Esophagus muscularis mucosa (tissue), 4 donors: ENCODE measurements at regions not wholly inside any gene's neighbourhood (a gene's known extent, or its start where the extent isn't known, plus 50 kb on each side); places are given as distances from the start of the nearest gene placed in this dataset.

ENCODE experiments used
- EP300 ChIP-seq: sonication (generic); formaldehyde crosslinking; IDR thresholded peaks from one replicate; pipeline ENCODE4 v1.6.1; 2017; ENCODE audit warnings: antibody characterized with exemption
- POLR2A ChIP-seq: fragments of 450-650 bp; IDR thresholded peaks from one replicate; pipeline ENCODE4 v1.6.1; 2017; ENCODE audit warnings: antibody characterized with exemption, moderate library complexity, mild to moderate bottlenecking, low read depth
- POLR2AphosphoS5 ChIP-seq, 2 donors: sonication (generic); formaldehyde crosslinking; IDR thresholded peaks; one replicate each; pipeline ENCODE4 v1.6.1; 2017; ENCODE audit warnings: antibody characterized with exemption in 2 of 2
- TF ChIP-seq, protein P1 (sequence below), 3 experiments: fragments of 200-600 bp in 2 of 3; fragments of 450-650 bp in 1 of 3; sonication (generic) in 2 of 3; IDR thresholded peaks; one replicate each; pipeline ENCODE4 v1.5.1; 2017 to 2019; ENCODE audit warnings: antibody characterized with exemption in 3 of 3, mild to moderate bottlenecking in 2 of 3, moderate library complexity in 1 of 3

DNA sequence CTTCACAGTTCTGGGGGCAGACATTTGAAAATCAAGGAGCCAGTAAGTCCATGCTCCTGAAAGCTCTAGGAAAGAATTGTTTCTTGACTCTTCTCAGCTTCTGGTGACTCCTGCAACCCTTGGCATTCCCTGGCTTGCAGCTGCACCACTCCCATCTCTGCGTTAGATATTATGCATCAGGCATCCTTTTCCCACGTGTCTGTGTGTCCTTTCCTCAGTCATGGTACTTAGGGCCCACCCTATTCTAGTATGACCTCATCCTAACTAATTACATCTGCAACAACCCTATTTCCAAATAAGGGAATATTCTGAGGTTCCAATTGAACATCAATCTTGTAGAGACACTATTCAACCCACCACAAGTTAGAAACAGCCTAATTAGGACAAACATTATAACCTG is 931.7 kb upstream of the CHAC2 start:
- TF ChIP-seq POLR2A, result no peak
- TF ChIP-seq, protein P1, sequence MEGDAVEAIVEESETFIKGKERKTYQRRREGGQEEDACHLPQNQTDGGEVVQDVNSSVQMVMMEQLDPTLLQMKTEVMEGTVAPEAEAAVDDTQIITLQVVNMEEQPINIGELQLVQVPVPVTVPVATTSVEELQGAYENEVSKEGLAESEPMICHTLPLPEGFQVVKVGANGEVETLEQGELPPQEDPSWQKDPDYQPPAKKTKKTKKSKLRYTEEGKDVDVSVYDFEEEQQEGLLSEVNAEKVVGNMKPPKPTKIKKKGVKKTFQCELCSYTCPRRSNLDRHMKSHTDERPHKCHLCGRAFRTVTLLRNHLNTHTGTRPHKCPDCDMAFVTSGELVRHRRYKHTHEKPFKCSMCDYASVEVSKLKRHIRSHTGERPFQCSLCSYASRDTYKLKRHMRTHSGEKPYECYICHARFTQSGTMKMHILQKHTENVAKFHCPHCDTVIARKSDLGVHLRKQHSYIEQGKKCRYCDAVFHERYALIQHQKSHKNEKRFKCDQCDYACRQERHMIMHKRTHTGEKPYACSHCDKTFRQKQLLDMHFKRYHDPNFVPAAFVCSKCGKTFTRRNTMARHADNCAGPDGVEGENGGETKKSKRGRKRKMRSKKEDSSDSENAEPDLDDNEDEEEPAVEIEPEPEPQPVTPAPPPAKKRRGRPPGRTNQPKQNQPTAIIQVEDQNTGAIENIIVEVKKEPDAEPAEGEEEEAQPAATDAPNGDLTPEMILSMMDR (IDR thresholded peaks at IDR 0.05), result no peak
- TF ChIP-seq EP300, result no peak
- no peak for TF ChIP-seq POLR2AphosphoS5 (IDR thresholded peaks at IDR 0.05)
